Vagina (tissue), 2 donors: ENCODE measurements at regions not wholly inside any gene's neighbourhood (a gene's known extent, or its start where the extent isn't known, plus 50 kb on each side); places are given as distances from the start of the nearest gene placed in this dataset.
"Not testable (repeated sequence)": the region's sequence is repeated elsewhere in the genome, so short reads cannot be mapped to it uniquely, and the experiment has no call there.

Experiments
- DNase-seq, 2 donors: peaks; one replicate each; pipeline ENCODE4 v3.0.0-alpha.2; 2017; ENCODE audit errors: extremely low spot score in 2 of 2
- H3K27ac ChIP-seq: fragments of 200-600 bp; sonication (generic); one replicate; pipeline ENCODE4 v1.5.1; 2019
- H3K27me3 ChIP-seq: fragments of 200-600 bp; sonication (generic); one replicate; pipeline ENCODE4 v1.5.1; 2019
- H3K36me3 ChIP-seq, 2 donors: fragments of 200-600 bp; sonication (generic); one replicate each; pipeline ENCODE4 v1.5.1; 2017 to 2019
- H3K4me1 ChIP-seq: fragments of 200-600 bp; sonication (generic); one replicate; pipeline ENCODE4 v1.5.1; 2019
- H3K4me3 ChIP-seq, 2 donors: fragments of 200-600 bp; sonication (generic); 1 replicate in 1 of 2; 2 replicates in 1 of 2; pipeline ENCODE4 v1.5.1; 2016 to 2019
- H3K9me3 ChIP-seq: fragments of 200-600 bp; sonication (generic); one replicate; pipeline ENCODE4 v1.5.1; 2019
- POLR2A ChIP-seq, 2 donors: fragments of 450-650 bp; IDR thresholded peaks; one replicate each; pipeline ENCODE4 v1.6.1; 2017; ENCODE audit warnings: antibody characterized with exemption in 2 of 2, mild to moderate bottlenecking in 2 of 2, moderate library complexity in 2 of 2
- POLR2AphosphoS5 ChIP-seq, 2 donors: sonication (generic); formaldehyde crosslinking; IDR thresholded peaks; one replicate each; pipeline ENCODE4 v1.9.0; 2017; ENCODE audit warnings: antibody characterized with exemption in 2 of 2, mild to moderate bottlenecking in 2 of 2, low read depth in 1 of 2; ENCODE audit not compliant: insufficient read depth in 1 of 2
- intact Hi-C: fragments of 100-400 bp; cut with DNase I; formaldehyde crosslinking; loops from one replicate; pipeline ENCODE4 v1.15.1; 2023
- TF ChIP-seq, protein P1 (sequence below), 3 experiments: fragments of 450-650 bp in 2 of 3; fragments of 200-600 bp in 1 of 3; sonication (generic) in 1 of 3; IDR thresholded peaks; one replicate each; pipeline ENCODE4 v1.5.1; 2017 to 2019; ENCODE audit warnings: antibody characterized with exemption in 3 of 3, mild to moderate bottlenecking in 2 of 3, moderate library complexity in 2 of 3

DNA sequence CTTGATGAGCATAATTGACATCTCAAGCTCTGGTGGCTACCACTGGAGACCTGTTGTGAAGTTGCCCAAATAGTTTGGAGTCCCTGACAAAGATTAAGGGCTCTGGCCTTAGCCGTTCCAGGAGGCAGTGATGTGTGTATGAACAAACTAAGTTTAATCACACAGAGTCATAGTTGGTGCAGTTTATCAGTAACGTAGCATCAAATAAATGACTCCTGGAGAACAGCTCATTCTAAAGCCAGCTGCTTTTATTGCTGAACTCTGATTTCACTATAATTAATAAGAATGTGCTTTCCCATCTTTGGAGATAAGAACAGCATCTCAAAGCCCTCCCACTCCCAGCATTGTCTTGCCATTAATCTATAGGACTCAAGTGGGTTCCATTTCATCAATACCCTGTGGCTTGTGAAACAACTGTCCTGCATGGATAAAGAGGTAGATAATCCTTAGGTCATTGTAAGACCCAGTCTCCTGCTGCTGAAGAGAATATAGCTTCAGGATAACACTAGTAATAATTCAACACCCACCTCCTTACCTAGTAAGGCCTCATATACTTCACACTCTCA lies 211.4 kb upstream of the THUMPD2 start:
- Histone ChIP-seq H3K4me3 (no peak overlapping the region), H3K27ac (no peak overlapping the region), H3K27me3 (no peaks in the 10 kb centered on the region), H3K9me3 (no peaks in the 10 kb centered on the region), H3K4me1 (no peaks in the 10 kb centered on the region), H3K36me3 (no peaks in the 10 kb centered on the region)
- TF ChIP-seq, protein P1, sequence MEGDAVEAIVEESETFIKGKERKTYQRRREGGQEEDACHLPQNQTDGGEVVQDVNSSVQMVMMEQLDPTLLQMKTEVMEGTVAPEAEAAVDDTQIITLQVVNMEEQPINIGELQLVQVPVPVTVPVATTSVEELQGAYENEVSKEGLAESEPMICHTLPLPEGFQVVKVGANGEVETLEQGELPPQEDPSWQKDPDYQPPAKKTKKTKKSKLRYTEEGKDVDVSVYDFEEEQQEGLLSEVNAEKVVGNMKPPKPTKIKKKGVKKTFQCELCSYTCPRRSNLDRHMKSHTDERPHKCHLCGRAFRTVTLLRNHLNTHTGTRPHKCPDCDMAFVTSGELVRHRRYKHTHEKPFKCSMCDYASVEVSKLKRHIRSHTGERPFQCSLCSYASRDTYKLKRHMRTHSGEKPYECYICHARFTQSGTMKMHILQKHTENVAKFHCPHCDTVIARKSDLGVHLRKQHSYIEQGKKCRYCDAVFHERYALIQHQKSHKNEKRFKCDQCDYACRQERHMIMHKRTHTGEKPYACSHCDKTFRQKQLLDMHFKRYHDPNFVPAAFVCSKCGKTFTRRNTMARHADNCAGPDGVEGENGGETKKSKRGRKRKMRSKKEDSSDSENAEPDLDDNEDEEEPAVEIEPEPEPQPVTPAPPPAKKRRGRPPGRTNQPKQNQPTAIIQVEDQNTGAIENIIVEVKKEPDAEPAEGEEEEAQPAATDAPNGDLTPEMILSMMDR (IDR thresholded peaks at IDR 0.05): no peak
- TF ChIP-seq POLR2AphosphoS5 (IDR thresholded peaks at IDR 0.05; ENCODE audit: insufficient read depth in 1 of 2, low read depth in 1 of 2) (no peak), POLR2A (IDR thresholded peaks at IDR 0.05) (no peak)
- intact Hi-C loops: no loop called here
- DNase-seq: no peak

DNA sequence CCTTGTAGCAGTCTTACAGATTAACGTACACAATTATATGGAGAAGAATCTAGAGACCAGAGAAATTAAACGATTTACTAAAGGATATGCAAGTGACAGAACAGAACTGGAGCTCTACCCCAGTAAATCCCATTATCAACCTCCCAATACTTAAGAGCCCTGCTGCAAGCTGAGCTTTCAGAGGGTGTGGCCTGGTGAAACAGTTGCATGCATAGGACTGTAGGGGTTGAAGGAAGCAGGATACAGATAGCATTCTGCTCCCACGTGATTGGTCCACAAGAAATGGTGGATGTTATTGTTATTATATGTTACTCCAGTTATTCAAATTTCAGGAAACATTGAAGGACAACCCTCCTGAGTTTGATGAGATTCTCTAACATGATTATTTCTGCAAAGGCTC lies 210.8 kb upstream of the THUMPD2 start:
- no peak for TF ChIP-seq POLR2A (IDR thresholded peaks at IDR 0.05)
- intact Hi-C loops: no loop called here
- no peak for DNase-seq

DNA sequence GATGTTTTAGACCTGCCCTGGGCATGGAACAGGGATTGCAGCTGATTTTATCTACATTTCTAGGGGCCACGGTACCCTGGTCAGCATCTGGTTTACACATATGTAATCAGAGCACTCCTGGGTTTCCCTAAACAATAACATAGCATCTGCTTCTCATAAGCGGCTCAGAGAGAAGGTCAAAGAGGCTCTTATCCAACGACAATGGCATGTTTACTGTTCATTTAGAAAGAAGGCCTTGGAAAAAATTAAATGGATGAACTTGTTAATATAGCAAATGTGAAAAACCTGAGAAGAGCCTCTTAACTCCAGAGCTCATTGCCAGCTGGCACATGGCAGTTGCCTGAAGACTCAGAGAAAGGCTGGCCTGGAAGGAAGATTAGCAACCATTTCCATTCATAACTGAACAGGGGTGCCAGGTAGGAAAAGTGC lies 202.8 kb upstream of the THUMPD2 start:
- Histone ChIP-seq H3K36me3 (no peaks in the 10 kb centered on the region), H3K4me3 (no peak overlapping the region), H3K4me1 (no peaks in the 10 kb centered on the region), H3K27ac (no peak overlapping the region), H3K9me3 (no peaks in the 10 kb centered on the region), H3K27me3 (no peaks in the 10 kb centered on the region)
- intact Hi-C loops: no loop called here
- DNase-seq: no peak
- no peak for TF ChIP-seq POLR2A (IDR thresholded peaks at IDR 0.05)
- TF ChIP-seq, protein P1 (IDR thresholded peaks at IDR 0.05): no peak

More for the DNA sequence above, 210.8 kb upstream of the THUMPD2 start:
- no peaks in the 10 kb centered on the region for H3K4me1 ChIP-seq
- H3K27me3 ChIP-seq: no peaks in the 10 kb centered on the region
- no peaks in the 10 kb centered on the region for H3K9me3 ChIP-seq
- no peak overlapping the region for H3K4me3 ChIP-seq
- H3K27ac ChIP-seq: no peak overlapping the region
- H3K36me3 ChIP-seq: no peaks in the 10 kb centered on the region

DNA sequence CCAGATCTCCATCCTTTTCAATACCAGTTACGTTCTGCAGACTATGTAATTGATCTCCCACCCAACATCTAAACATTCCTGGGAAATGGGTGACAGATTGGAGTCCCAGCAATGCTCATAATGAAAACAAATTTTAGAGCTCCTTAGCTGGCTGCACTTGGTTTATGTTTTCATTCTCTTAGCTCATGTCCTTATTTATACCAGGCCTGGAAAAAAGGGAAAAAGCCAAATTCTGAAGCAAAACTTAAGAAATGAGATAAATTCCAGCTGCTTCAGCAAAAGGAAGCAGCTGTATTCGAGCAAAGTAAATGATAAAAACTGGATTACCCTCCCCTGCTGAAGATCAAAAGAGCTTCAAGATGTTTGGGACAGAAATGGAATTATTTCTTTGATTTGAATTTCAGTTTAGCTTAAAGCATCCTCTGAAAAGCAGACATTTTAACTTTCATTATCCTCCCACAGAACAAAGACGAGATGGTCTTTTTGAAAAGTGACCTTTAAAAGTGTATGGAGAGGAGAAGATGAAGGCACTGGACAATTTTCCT lies 196.5 kb upstream of the THUMPD2 start:
- no peaks in the 10 kb centered on the region for H3K4me1 ChIP-seq
- TF ChIP-seq, protein P1 (IDR thresholded peaks at IDR 0.05): no peak
- TF ChIP-seq POLR2AphosphoS5 (IDR thresholded peaks at IDR 0.05; ENCODE audit: insufficient read depth in 1 of 2, low read depth in 1 of 2): no peak
- TF ChIP-seq POLR2A (IDR thresholded peaks at IDR 0.05): no peak
- H3K36me3 ChIP-seq: no peaks in the 10 kb centered on the region
- no peaks in the 10 kb centered on the region for H3K9me3 ChIP-seq
- no peak overlapping the region for H3K4me3 ChIP-seq
- intact Hi-C loops: no loop called here
- no peak for DNase-seq
- H3K27me3 ChIP-seq: no peaks in the 10 kb centered on the region
- no peak overlapping the region for H3K27ac ChIP-seq

DNA sequence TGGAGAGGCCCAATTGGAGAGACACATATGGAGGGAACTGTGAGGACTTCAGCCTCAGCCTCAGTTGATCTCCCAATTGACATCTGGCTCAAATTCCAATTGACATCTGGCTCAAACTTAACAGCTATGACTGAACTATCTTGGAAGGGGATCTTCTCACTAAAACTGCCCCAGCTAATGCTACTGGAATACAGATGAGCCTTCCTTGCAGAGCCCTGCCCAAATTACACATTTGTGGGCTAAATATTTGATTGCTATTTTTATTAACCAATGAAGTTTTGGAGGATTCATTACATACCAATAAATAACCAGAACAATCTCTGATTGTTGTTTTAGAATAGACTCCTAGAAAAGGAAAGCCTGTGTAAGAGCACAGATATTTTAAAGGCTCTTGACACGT lies 189.0 kb upstream of the THUMPD2 start:
- no peaks in the 10 kb centered on the region for H3K4me1 ChIP-seq

DNA sequence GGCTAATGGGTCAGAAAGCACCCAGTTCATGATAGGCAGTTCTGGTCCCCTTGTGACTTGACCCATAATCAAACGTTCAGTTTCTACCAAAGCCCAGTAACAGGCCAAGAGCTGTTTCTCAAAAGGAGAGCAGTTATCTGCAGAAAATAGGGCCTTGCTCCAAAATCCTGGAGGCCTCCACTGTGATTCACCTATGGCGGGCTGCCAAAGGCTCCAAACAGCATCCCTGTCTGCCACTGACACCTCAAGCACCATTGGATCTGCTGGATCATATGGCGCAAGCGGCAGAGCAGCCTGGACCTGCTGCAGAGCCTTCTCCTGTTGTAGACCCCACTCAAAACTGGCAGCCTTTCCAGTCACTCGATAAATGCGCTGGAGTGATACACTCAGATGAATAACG lies 181.6 kb upstream of the THUMPD2 start:
- H3K27ac ChIP-seq, H3K27me3 ChIP-seq, H3K4me3 ChIP-seq, H3K9me3 ChIP-seq, intact Hi-C loops, H3K4me1 ChIP-seq, H3K36me3 ChIP-seq, DNase-seq: not testable (repeated sequence)

More for the DNA sequence above, 189.0 kb upstream of the THUMPD2 start:
- intact Hi-C loops: no loop called here
- Histone ChIP-seq H3K27ac (no peak overlapping the region), H3K27me3 (no peaks in the 10 kb centered on the region), H3K9me3 (no peaks in the 10 kb centered on the region), H3K4me3 (no peak overlapping the region), H3K36me3 (no peaks in the 10 kb centered on the region)
- TF ChIP-seq POLR2A (IDR thresholded peaks at IDR 0.05) (no peak), POLR2AphosphoS5 (IDR thresholded peaks at IDR 0.05; ENCODE audit: insufficient read depth in 1 of 2, low read depth in 1 of 2) (no peak)
- TF ChIP-seq, protein P1 (IDR thresholded peaks at IDR 0.05): no peak
- DNase-seq: no peak
